HG02970 (cell line): ENCODE measurements at regions not wholly inside any gene's neighbourhood (a gene's known extent, or its start where the extent isn't known, plus 50 kb on each side); places are given as distances from the start of the nearest gene placed in this dataset.
"Not testable (repeated sequence)": the region's sequence is repeated elsewhere in the genome, so short reads cannot be mapped to it uniquely, and the experiment has no call there.

ENCODE experiments used
- ATAC-seq: cut with Tn5 transposase; IDR thresholded peaks from one replicate; pipeline ENCODE4 v1.9.1; 2021; ENCODE audit warnings: mild to moderate bottlenecking, moderate library complexity, moderate number of reproducible peaks; ENCODE audit not compliant: unreplicated experiment, low FRiP score

GRCh38 chr6:87784690-87785089 is 82.7 kb upstream of the AKIRIN2 start:
- ATAC-seq = no peak

- ATAC-seq = no peak
Measured at GRCh38 chr6:87784051-87784450, 82.0 kb upstream of the AKIRIN2 start.

GRCh38 chr6:87779542-87779941 is 77.5 kb upstream of the AKIRIN2 start:
- ATAC-seq = no peak

GRCh38 chr6:87772597-87773530 is 70.8 kb upstream of the AKIRIN2 start:
- no peak for ATAC-seq

GRCh38 chr6:87767478-87767877 is 65.4 kb upstream of the AKIRIN2 start:
- no peak for ATAC-seq

GRCh38 chr6:87766211-87766610 is 64.2 kb upstream of the AKIRIN2 start:
- no peak for ATAC-seq

GRCh38 chr6:87763901-87764300 is 61.9 kb upstream of the AKIRIN2 start:
- no peak for ATAC-seq

GRCh38 chr6:87763276-87763675 is 61.2 kb upstream of the AKIRIN2 start:
- no peak for ATAC-seq

GRCh38 chr6:87762116-87762515 is 60.1 kb upstream of the AKIRIN2 start:
- ATAC-seq = no peak

GRCh38 chr6:87757792-87758191 is 55.8 kb upstream of the AKIRIN2 start:
- ATAC-seq = no peak

- peak; percentile 53 for ATAC-seq
Measured at GRCh38 chr6:87756858-87757257, 54.8 kb upstream of the AKIRIN2 start.

- no peak for ATAC-seq
Measured at GRCh38 chr6:87755708-87756671, 54.0 kb upstream of the AKIRIN2 start.

- peak; percentile 40 for ATAC-seq
Measured at GRCh38 chr6:87754828-87755227, 52.8 kb upstream of the AKIRIN2 start.

GRCh38 chr6:87753131-87753685 is 51.2 kb upstream of the AKIRIN2 start:
- ATAC-seq = no peak

GRCh38 chr6:87752503-87752902 is 50.5 kb upstream of the AKIRIN2 start:
- ATAC-seq = not testable (repeated sequence)
